GM12878 (cell line): ENCODE measurements at regions not wholly inside any gene's neighbourhood (a gene's known extent, or its start where the extent isn't known, plus 50 kb on each side); places are given as distances from the start of the nearest gene placed in this dataset.

Experiments
- ATAC-seq: fragments of 200-7000 bp; cut with Tn5 transposase; 3 replicates; pipeline ENCODE4 v1.9.1; 2020; ENCODE audit warnings: mild to moderate bottlenecking, moderate library complexity
- BruUV-seq: library from RNA; stranded (reverse); fragments of 400-500 nt; replicated peaks from 2 replicates; lab custom pipeline; 2021; lab: Mats Ljungman, UMichigan
- CTCF ChIA-PET: fragments of 300-600 bp; sonication (Branson Sonifier 250); formaldehyde crosslinking; extraction: SDS; loops from one replicate; lab custom pipeline; 2021; ENCODE audit warnings: inconsistent platforms; lab: Yijun Ruan, JAX
- POLR2A ChIA-PET: fragments of 350-600 bp; formaldehyde crosslinking; extraction: SDS; loops from one replicate; lab custom pipeline; 2021; ENCODE audit warnings: inconsistent platforms; lab: Charles Lee
- RAD21 ChIA-PET: fragments of 300-600 bp; sonication (Branson Sonifier 250); formaldehyde crosslinking; loops from one replicate; lab custom pipeline; 2023; ENCODE audit warnings: antibody characterized with exemption; ENCODE audit not compliant: unreplicated experiment; lab: Charles Lee
- SMC1A ChIA-PET: fragments of 300-600 bp; sonication (Branson Sonifier 250); formaldehyde crosslinking; loops from one replicate; lab custom pipeline; 2023; ENCODE audit not compliant: unreplicated experiment, uncharacterized antibody; lab: Charles Lee
- DNase-seq: peaks from one replicate; pipeline ENCODE4 v3.0.0-alpha.2; 2011; ENCODE audit warnings: low read depth, low spot score
- FAIRE-seq: peaks from 3 replicates; lab custom pipeline; 2011; peaks lifted over from hg19 to GRCh38; lab: Jason Lieb, UNC
- H2AFZ ChIP-seq: 2 replicates; pipeline ENCODE4 v1.6.0; 2011; ENCODE audit warnings: low read depth, low read length, control low read depth; ENCODE audit not compliant: control insufficient read depth
- H3K27ac ChIP-seq: 2 replicates; pipeline ENCODE4 v1.5.1; 2011; ENCODE audit warnings: control low read depth; ENCODE audit not compliant: control insufficient read depth, insufficient read depth
- H3K27me3 ChIP-seq, 2 experiments: replicated peaks in 1 of 2; 2 replicates each; pipeline versions ENCODE4 v1.6.0 to v1.6.1; 2011; ENCODE audit warnings: low read length in 1 of 2; ENCODE audit not compliant: control insufficient read depth in 2 of 2, insufficient read depth in 2 of 2
- H3K36me3 ChIP-seq, 2 experiments: 2 replicates each; pipeline ENCODE4 v1.5.1; 2011; ENCODE audit warnings: low read length in 1 of 2; ENCODE audit not compliant: control insufficient read depth in 2 of 2, insufficient read depth in 2 of 2
- H3K4me1 ChIP-seq: 2 replicates; pipeline ENCODE4 v1.6.1; 2011; ENCODE audit warnings: mild to moderate bottlenecking, low read length, moderate library complexity, mixed read lengths; ENCODE audit not compliant: control insufficient read depth, insufficient read depth
- H3K4me2 ChIP-seq: 2 replicates; pipeline ENCODE4 v1.6.0; 2011; ENCODE audit warnings: control low read depth; ENCODE audit not compliant: control insufficient read depth, insufficient read depth
- H3K4me3 ChIP-seq: fragments of 200-600 bp; sonication (generic); 2 replicates; pipeline ENCODE4 v1.5.1; 2016
- H3K79me2 ChIP-seq: 2 replicates; pipeline ENCODE4 v1.6.0; 2011; ENCODE audit warnings: low read length; ENCODE audit not compliant: control insufficient read depth, insufficient read depth
- H3K9ac ChIP-seq: 2 replicates; pipeline ENCODE4 v1.8.0; 2011; ENCODE audit warnings: low read length, control low read depth, mixed read lengths; ENCODE audit not compliant: control insufficient read depth, insufficient read depth
- H3K9me3 ChIP-seq: replicated peaks from 3 replicates; pipeline ENCODE4 v1.5.1; 2011; ENCODE audit warnings: mild to moderate bottlenecking, low read length; ENCODE audit not compliant: control insufficient read depth, insufficient read depth
- H4K20me1 ChIP-seq: 2 replicates; pipeline ENCODE4 v1.6.0; 2011; ENCODE audit not compliant: control insufficient read depth, insufficient read depth
- HDAC2 ChIP-seq: fragments of 200-600 bp; sonication (generic); IDR thresholded peaks from 2 replicates; pipeline ENCODE4 v1.6.1; 2017
- LARP7 ChIP-seq: fragments of 450-650 bp; IDR thresholded peaks from 2 replicates; pipeline ENCODE4 v1.6.1; 2017; ENCODE audit warnings: mild to moderate bottlenecking
- NFIC ChIP-seq: IDR thresholded peaks from 2 replicates; pipeline ENCODE4 v1.6.1; 2012; ENCODE audit warnings: low read depth, mild to moderate bottlenecking, inconsistent platforms, low read length, moderate library complexity
- RAD21 ChIP-seq: IDR thresholded peaks from 2 replicates; pipeline ENCODE4 v1.6.1; 2011; ENCODE audit warnings: mild to moderate bottlenecking, low read depth, low read length, moderate library complexity; ENCODE audit not compliant: insufficient read depth
- RAD51 ChIP-seq: fragments of 450-650 bp; IDR thresholded peaks from 2 replicates; pipeline ENCODE4 v1.6.1; 2016; ENCODE audit warnings: moderate library complexity, mild to moderate bottlenecking, inconsistent platforms
- RFX5 ChIP-seq: IDR thresholded peaks from 2 replicates; pipeline ENCODE4 v1.6.1; 2011; ENCODE audit warnings: low read depth, low read length, improper control_type of control experiment
- SUPT20H ChIP-seq: IDR thresholded peaks from 2 replicates; pipeline ENCODE4 v1.6.1; 2011; ENCODE audit warnings: low read depth, mild to moderate bottlenecking, low read length, moderate library complexity, borderline replicate concordance; ENCODE audit not compliant: control insufficient read depth
- TCF3 ChIP-seq: IDR thresholded peaks from 2 replicates; pipeline ENCODE4 v1.6.1; 2012; ENCODE audit warnings: low read depth, mild to moderate bottlenecking, low read length, borderline replicate concordance; ENCODE audit not compliant: insufficient read depth
- YY1 ChIP-seq: IDR thresholded peaks from 2 replicates; pipeline ENCODE4 v1.6.1; 2011; ENCODE audit warnings: low read depth, mild to moderate bottlenecking, low read length
- WGBS: methylation state at CpG from one replicate; pipeline ENCODE4 v1.1.6; 2016; ENCODE audit warnings: low lambda C conversion rate; ENCODE audit not compliant: insufficient replicate concordance, insufficient coverage; ENCODE audit errors: missing lambda C conversion rate; 5-methylcytosine and 5-hydroxymethylcytosine counted together
- in situ Hi-C: fragments of 300-500 bp; cut with MboI; formaldehyde crosslinking; loops from 9 replicates; pipeline ENCODE4 v1.14.3; 2018; ENCODE audit warnings: mixed read lengths
- intact Hi-C: fragments of 100-400 bp; cut with micrococcal nuclease; formaldehyde crosslinking; loops from one replicate; pipeline ENCODE4 v1.14.2; 2022; ENCODE audit not compliant: unreplicated experiment
- TF ChIP-seq, protein P1 (sequence below): fragments of 450-650 bp; IDR thresholded peaks from 2 replicates; pipeline ENCODE4 v1.6.1; 2017; ENCODE audit warnings: mild to moderate bottlenecking, low read depth, inconsistent platforms; ENCODE audit not compliant: poor library complexity, severe bottlenecking
- TF ChIP-seq, protein P2 (sequence below), 3 experiments: IDR thresholded peaks in 2 of 3; conservative IDR thresholded peaks in 1 of 3; 2 replicates each; pipeline ENCODE4 v1.5.1; 2011; ENCODE audit warnings: low read depth in 3 of 3, low read length in 3 of 3, mild to moderate bottlenecking in 3 of 3, control low read depth in 2 of 3, moderate library complexity in 2 of 3, inconsistent platforms in 1 of 3, mixed read lengths in 1 of 3; ENCODE audit not compliant: control insufficient read depth in 2 of 3, insufficient read depth in 1 of 3; ENCODE audit errors: extremely low read depth in 1 of 3

DNA sequence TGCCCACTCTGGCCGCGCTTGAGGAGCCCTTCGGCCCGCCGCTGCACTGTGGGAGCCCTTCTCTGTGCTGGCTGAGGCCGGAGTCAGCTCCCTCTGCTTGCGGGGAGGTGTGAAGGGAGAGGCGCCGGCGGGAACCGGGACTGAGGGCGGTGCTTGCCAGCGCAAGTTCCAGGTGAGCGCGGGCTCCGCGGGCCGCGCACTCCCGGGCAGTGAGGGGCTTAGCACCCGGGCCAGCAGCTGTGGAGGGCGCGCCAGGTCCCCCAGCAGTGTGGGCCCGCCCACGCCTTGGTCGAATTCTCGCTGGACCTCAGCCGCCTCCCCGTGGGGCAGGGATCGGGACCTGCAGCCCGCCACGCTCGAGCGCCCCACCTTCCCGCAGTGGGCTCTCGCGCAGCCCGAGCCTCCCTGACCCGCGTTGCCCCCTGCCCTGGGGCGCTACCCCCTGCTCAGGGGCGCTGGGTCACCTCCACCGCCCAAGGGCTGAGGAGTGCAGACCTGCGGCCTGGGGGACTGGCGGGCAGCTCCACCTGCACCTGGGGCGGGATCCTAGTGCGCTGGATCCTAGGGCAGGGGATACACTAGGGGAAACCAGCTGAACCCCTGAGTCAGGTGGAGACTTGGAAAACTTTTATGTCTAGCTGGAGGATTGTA lies 97.3 kb downstream of the CD8B2 start:
- in situ Hi-C loops: no loop called here
- TF ChIP-seq RFX5 (no peak), LARP7 (no peak), RAD51 (no peak), NFIC (no peak), RAD21 (no peak), SUPT20H (no peak)
- Histone ChIP-seq H2AFZ (no peak overlapping the region), H3K9ac (no peak overlapping the region), H3K4me1 (no peaks in the 10 kb centered on the region), H3K36me3 (no peaks in the 10 kb centered on the region), H3K27me3 (no peaks in the 10 kb centered on the region; a peak in 1 of 4 replicates), H3K27ac (no peak overlapping the region), H3K4me3 (no peak overlapping the region), H4K20me1 (no peaks in the 10 kb centered on the region), H3K79me2 (no peaks in the 10 kb centered on the region), H3K4me2 (no peak overlapping the region), H3K9me3 (no peaks in the 10 kb centered on the region)
- WGBS: 63% methylated on average over 27 of the region's 47 CpGs
- FAIRE-seq (no peak), ATAC-seq (no peak), DNase-seq (no peak)
- BruUV-seq: no TSS peak
- ChIA-PET RAD21 (no interaction called here), POLR2A (no interaction called here), CTCF (interaction anchor here (0.6 to 1.1 kb wide), 3 partner anchors 11 to 498 kb away, joined by 3 to 4 read pairs (median 4); no protein-coding TSS in a partner anchor), SMC1A (no interaction called here)
- intact Hi-C loops: loop anchor here (5.0 kb wide), 1 partner anchor 1007 kb away; no protein-coding TSS in a partner anchor

DNA sequence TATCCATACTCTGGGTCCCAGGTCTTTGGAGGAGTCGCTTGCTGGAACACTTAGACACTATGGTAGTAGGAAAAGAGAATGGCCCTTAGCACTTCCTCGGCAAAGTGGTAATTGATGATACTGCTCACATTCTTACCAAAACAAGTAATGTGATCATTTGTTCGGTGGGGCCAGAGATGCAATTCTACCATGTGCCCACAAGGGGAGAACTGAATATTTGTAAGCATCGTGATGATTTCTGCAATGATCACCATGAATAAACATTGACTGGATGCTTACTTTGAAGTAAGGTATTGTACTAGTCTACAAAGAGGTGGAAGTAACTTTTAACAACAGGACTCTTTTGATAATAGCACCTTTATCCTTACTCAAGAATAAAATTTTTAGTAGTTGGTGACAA lies 109.7 kb downstream of the CD8B2 start:
- CTCF ChIA-PET: interaction anchor here (1.6 kb wide), 1 partner anchor 14 kb away, joined by 7 read pairs; no protein-coding TSS in a partner anchor
- Histone ChIP-seq H3K9ac (no peak overlapping the region), H3K79me2 (no peaks in the 10 kb centered on the region), H3K27me3 (no peaks in the 10 kb centered on the region), H2AFZ (no peak overlapping the region), H3K9me3 (no peaks in the 10 kb centered on the region), H3K4me2 (no peak overlapping the region), H3K36me3 (no peaks in the 10 kb centered on the region), H4K20me1 (no peaks in the 10 kb centered on the region), H3K27ac (no peak overlapping the region), H3K4me1 (no peaks in the 10 kb centered on the region), H3K4me3 (no peak overlapping the region)
- RAD21 ChIA-PET: no interaction called here
- SMC1A ChIA-PET: no interaction called here
- ATAC-seq (peak; percentile 48; the same call in 1 of the 3 replicates), FAIRE-seq (no peak), DNase-seq (no peak)
- intact Hi-C loops: no loop called here
- no TSS peak for BruUV-seq
- in situ Hi-C loops: no loop called here
- 0% methylated on average over 4 of the region's 4 CpGs for WGBS
- POLR2A ChIA-PET: no interaction called here
- TF ChIP-seq TCF3: no peak
- no peak for TF ChIP-seq YY1
- TF ChIP-seq, protein P1, sequence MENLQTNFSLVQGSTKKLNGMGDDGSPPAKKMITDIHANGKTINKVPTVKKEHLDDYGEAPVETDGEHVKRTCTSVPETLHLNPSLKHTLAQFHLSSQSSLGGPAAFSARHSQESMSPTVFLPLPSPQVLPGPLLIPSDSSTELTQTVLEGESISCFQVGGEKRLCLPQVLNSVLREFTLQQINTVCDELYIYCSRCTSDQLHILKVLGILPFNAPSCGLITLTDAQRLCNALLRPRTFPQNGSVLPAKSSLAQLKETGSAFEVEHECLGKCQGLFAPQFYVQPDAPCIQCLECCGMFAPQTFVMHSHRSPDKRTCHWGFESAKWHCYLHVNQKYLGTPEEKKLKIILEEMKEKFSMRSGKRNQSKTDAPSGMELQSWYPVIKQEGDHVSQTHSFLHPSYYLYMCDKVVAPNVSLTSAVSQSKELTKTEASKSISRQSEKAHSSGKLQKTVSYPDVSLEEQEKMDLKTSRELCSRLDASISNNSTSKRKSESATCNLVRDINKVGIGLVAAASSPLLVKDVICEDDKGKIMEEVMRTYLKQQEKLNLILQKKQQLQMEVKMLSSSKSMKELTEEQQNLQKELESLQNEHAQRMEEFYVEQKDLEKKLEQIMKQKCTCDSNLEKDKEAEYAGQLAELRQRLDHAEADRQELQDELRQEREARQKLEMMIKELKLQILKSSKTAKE: no peak
- no peak for TF ChIP-seq HDAC2
- TF ChIP-seq, protein P2, sequence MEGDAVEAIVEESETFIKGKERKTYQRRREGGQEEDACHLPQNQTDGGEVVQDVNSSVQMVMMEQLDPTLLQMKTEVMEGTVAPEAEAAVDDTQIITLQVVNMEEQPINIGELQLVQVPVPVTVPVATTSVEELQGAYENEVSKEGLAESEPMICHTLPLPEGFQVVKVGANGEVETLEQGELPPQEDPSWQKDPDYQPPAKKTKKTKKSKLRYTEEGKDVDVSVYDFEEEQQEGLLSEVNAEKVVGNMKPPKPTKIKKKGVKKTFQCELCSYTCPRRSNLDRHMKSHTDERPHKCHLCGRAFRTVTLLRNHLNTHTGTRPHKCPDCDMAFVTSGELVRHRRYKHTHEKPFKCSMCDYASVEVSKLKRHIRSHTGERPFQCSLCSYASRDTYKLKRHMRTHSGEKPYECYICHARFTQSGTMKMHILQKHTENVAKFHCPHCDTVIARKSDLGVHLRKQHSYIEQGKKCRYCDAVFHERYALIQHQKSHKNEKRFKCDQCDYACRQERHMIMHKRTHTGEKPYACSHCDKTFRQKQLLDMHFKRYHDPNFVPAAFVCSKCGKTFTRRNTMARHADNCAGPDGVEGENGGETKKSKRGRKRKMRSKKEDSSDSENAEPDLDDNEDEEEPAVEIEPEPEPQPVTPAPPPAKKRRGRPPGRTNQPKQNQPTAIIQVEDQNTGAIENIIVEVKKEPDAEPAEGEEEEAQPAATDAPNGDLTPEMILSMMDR (IDR thresholded peaks at IDR 0.05 in 2 of 3, conservative IDR thresholded peaks at IDR 0.05 in 1 of 3; ENCODE audit: control insufficient read depth in 2 of 3, extremely low read depth in 1 of 3, insufficient read depth in 1 of 3, low read depth in 3 of 3, low read length in 3 of 3): peak in 2 of 3 experiments; percentile 26 to 43; a peak in 3 of 6 replicates
